ENCODE measurements at regions not wholly inside any gene's neighbourhood (a gene's known extent, or its start where the extent isn't known, plus 50 kb on each side); places are given as distances from the start of the nearest gene placed in this dataset.
"Not testable (repeated sequence)": the region's sequence is repeated elsewhere in the genome, so short reads cannot be mapped to it uniquely, and the experiment has no call there.

DNA sequence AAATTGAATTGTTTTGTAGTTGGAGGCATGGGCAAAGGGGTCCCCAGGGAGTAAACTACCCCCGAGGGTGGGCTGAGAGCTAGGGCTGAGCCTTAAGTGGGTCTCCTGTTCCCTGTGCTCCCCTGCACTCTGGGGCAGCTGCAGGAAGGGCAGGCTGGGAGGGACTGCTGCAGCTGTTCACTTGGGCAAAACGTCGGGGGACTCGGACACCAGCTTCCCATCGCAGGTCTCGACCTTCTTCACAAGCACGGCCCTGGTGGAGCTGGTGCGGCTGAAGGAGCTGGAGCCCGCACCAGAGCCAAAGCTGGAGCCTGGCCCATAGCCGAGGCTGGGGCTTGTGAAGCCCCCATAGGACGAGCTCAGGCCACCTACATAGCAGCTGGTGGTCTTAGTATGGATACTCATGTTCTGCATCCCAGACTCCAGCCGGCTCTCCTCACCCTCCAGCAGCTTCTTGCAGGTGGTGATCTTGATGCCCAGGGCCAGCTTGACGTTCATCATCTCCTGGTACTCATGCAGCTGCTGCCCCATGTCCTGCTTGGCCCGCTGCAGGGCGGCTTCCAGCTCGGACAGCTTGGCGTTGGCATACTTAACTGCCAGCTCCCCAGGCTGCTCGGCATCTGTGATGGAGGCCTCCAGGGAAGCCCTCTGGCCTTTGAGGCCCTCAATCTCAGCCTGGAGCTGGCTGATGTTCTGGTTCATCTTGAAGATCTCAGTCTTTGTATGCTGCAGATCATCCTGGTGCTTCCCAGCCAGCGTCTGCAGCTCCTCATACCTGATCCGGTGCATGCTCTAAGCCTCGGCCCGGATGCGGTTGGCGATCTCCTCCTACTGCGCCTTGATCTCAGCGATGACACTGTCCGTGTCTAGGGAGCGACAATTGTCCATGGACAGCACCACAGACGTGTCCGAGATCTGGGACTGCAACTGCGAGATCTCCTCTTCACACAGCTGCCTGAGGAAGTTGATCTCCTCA lies 423.5 kb upstream of the ARPP21 start:
- intact Hi-C loops (cut with DNase I): no loop called here
- no peak for DNase-seq (ENCODE audit: low spot score)

DNA sequence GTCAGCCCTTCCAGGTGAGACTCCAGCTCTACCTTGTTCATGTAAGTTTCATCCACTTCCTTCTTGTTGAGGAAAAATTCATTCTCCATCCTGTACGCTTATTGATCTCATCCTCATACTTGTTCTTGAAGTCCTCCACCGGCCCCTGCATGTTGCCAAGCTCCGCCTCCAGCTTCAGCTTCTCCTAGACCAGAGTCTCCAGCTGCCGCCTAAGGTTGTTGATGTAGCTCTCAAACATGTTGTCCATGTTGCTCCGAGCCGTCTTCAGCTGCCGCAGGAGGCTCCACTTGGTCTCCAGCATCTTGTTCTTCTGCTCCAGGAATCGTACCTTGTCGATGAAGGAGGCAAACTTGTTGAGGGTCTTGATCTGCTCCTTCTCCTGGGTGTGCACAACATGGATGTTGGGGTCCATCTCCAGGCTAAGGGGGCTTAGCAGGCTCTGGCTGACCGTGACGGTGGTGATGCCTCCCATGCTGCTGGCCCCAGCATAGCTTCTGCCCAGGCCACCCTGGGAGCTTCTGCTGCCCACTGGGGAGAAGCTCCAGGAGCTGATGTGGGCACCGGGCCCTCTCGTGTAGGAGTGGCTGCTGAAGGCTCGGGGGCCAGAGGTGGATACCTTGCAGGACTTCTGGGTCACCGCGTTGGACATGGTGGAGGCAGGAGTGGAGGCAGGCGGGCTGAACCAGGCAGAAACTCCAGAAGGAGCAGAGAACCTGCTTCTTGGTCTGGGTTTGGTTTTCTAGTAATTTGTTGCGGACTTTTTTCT lies 422.6 kb upstream of the ARPP21 start:
- DNase-seq (ENCODE audit: low spot score): no peak

DNA sequence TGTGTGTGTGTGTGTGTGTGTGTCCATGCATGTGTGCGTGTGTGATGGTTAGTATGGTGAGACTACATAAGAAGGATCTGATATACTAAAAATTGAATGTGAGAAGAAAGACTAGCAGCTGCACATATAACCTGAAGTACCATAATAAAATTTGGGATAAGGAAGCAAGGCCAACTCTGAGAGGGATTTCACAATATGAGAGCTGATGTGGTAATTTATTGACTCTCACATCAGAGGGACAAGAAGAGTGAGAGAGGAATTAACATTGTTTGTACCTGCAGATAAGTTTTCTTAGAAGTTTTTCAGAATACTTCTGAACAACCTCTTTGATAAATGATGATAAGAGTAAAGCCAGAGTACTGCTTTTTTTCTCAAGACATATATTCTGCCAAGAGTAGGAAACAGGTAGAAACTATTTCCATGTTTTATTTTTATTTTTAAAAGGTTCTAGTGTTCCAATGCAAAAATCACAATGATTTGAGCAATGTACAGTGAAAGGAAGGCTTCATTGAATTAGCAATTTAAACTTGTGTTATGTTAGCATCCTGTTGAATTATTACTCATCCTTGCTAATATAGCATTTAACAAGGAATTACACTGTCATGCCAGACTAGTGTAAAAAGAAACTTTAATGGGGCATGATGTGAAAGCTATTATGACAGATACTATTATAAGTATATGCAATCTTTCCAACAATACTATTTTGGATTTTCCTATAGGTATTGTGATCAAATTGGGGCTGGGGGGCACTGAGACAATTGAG lies 415.5 kb upstream of the ARPP21 start:
- intact Hi-C loops (cut with DNase I): no loop called here
- no peak for DNase-seq (ENCODE audit: low spot score)

More for the DNA sequence above, 422.6 kb upstream of the ARPP21 start:
- intact Hi-C loops (cut with DNase I): no loop called here

DNA sequence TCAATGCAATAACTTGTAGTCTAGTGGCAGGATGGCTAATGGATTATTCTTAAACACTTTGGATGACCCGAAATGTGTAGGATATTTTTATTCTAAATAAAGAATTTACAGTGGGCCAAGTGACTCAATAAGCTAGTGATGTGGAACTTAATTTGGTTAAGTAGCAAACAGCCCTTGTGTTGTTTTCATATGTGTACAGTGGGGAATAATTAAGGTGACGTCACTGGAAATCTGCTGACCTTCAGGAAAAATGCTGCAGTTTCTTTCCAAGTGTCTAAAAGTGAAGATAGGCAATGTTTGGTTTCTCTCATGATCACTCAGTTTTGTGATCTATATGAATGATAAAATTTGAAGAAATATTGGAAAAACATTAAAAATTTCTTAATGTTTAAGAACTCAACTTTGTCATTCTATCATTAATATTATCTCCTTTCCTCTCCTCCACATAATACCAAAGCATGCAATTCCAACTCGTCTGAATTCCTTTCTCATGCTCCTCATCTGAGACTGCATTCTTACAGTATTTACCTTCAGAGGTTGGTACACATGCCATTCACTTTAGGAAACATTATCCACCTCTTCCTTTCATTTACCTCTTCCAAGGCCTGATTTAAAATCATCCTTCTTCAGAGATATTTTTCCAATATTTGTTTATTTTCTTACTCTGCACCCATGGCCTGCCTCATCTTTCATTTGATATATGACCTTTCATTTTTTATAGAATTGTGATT lies 414.6 kb upstream of the ARPP21 start:
- intact Hi-C loops (cut with DNase I): no loop called here
- DNase-seq (ENCODE audit: low spot score): no peak

GRCh38 chr3:35241236-35241635 lies 398.1 kb upstream of the ARPP21 start:
- intact Hi-C loops (cut with DNase I): no loop called here

DNA sequence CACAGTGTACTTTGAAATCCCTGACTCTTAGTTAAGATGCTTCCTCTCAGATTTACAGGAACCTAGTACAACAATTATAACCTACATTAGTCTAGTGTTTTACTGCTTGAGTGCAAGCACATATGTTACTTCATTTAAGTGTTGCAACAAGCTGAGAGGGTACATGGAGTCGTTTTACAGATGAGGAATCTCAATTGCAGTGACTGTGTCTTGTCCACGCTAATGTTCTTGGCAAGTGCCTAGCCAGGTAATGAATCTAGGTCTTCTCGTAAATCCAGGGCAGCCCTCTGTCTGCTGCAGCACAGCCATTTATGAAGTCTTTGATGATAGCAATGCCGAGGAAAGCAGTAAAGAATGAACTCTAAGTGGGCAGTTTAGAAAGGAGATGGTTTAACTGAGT lies 384.4 kb upstream of the ARPP21 start:
- DNase-seq (ENCODE audit: low spot score): no peak
- intact Hi-C loops (cut with DNase I): no loop called here

More at GRCh38 chr3:35241236-35241635, 398.1 kb upstream of the ARPP21 start:
- no peak for DNase-seq (ENCODE audit: low spot score)

DNA sequence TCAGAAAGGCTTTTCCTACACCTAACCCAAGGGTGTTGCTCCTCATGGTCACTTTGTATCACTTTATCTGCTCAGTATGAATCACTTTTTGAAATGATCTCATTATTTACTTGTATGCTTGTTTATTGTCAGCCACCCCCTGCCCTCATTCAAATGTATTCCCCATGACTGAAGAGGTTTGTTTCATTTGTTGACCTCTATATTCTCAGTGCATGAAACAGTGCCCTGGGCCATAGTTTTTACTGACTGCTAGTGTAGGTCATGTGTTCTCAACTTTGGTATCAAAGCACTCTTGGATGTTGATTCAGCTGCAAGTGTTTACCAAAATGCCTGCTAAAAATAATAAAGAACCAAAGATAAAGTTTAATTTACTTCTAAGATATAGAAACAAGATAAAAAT lies 381.7 kb upstream of the ARPP21 start:
- intact Hi-C loops (cut with DNase I): no loop called here
- DNase-seq (ENCODE audit: low spot score): no peak

DNA sequence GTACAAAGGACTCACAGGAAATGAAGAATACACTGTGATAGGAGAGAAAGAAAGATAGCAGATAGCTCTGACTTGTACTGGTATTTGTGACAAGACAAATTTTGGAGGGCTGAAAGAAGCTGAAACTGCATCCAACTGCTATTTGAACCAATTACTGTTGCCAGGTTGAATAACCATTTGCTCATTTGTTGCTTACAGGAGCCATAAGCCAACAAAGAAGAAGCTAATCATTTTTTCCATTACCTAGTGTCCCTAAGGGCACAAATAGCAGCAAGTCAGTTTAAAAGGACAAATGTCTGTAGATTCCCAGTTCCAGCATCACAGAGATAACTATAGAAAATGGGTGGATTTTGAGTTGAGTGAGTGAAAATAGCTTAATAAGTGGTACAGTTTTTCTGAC lies 376.9 kb upstream of the ARPP21 start:
- DNase-seq (ENCODE audit: low spot score): no peak
- intact Hi-C loops (cut with DNase I): no loop called here

DNA sequence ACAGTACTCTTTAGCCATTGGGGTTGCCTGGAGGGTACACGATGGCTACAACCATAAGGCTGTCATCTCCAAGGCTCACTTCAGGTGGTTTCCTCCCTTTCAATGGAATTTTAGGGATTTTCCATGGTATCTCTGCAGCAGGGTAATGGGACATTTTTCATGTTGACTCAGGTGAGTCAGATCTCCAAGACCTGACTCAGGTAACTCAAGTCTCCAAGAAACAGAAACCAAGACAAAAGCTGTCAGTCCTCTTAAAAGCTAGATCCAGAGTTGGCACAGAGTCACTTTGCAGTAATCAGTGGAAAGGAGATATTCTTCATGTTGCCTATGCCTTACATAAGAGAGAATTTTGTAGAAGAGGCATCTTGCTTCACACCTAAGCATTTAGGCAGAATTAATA lies 375.8 kb upstream of the ARPP21 start:
- no peak for DNase-seq (ENCODE audit: low spot score)
- intact Hi-C loops (cut with DNase I): no loop called here

GRCh38 chr3:35266065-35266464 lies 373.3 kb upstream of the ARPP21 start:
- intact Hi-C loops (cut with DNase I); DNase-seq (ENCODE audit: low spot score): not testable (repeated sequence)

GRCh38 chr3:35275768-35276167 lies 363.6 kb upstream of the ARPP21 start:
- DNase-seq (ENCODE audit: low spot score): no peak
- intact Hi-C loops (cut with DNase I): no loop called here

DNA sequence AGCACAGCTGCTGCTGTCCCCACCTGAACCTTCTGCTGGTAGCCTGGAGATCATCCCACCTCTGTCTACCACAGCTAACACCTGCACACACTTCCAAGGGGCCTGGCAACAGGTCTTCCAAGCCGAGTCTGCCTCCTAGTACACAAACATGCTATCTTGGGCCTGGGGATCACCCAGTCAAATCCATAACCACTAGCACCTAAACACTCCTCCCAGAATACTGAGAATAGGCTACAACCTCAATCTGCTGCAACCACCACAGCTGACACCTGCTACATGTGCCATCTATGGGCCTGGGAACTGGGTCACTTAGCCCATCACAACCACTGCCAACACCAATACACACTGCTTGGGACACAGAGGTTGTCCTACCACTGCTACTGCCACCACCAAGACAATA lies 362.8 kb upstream of the ARPP21 start:
- no peak for DNase-seq (ENCODE audit: low spot score)
- intact Hi-C loops (cut with DNase I): no loop called here

GRCh38 chr3:35291471-35292236 lies 347.7 kb upstream of the ARPP21 start:
- no peak for DNase-seq (ENCODE audit: low spot score)
- intact Hi-C loops (cut with DNase I): no loop called here

DNA sequence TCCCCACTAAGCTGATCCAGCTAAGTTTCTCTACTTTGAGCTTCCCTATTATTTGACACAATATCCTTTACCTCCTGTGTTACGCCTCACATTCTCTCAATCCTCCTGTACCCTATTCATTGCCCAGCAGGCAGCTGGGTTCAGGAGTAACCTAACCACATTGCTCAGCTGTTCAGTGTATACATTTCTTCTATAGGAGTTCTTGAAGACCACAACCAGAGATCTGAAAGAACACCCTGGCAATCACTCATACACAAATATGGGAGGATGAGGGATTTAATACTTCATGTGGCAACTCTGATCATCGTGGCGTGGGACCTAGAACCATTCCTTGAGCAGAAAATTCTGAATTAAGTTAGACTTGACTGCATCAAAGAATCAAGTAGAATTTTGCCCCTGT lies 346.8 kb upstream of the ARPP21 start:
- intact Hi-C loops (cut with DNase I): no loop called here
- DNase-seq (ENCODE audit: low spot score): no peak

- intact Hi-C loops (cut with DNase I): no loop called here
- no peak for DNase-seq (ENCODE audit: low spot score)
Observed at GRCh38 chr3:35295906-35296305, 343.4 kb upstream of the ARPP21 start.

DNA sequence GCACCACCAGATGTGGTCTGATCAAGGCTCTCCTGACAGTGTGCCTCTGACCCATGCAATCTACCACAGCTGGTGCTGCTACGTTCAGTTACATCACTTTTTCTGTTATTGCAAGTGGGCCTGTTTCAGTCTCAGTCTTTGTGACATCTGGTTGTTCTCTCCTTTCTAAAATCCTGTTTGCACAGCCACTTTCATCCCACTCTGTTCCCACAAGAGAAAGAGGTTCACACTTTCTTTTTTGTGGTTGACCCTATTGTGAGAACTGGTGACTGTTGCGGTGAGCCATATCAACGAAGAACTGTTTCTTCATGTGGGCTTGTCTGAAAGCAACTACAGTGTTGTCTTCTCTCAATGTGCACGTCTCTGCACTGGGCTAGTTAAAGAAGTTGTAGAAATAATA lies 342.8 kb upstream of the ARPP21 start:
- intact Hi-C loops (cut with DNase I): no loop called here
- no peak for DNase-seq (ENCODE audit: low spot score)

DNA sequence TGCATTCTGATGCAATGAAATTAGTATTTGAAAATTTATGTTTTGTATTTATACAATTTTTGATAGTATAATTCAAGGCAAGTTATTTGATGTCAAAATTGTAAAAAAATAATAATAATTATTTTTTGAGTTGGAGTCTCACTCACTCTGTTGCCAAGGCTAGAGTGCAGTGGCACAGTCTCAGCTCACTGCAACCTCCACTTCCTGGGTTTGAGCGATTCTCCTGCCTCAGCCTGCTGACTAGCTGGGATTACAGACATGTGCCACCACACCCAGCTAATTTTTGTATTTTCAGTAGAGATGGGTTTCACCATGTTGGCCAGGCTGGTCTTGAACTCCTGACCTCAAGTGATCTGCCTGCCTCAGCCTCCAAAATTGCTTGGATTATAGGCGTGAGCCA lies 342.4 kb upstream of the ARPP21 start:
- DNase-seq (ENCODE audit: low spot score); intact Hi-C loops (cut with DNase I): not testable (repeated sequence)

DNA sequence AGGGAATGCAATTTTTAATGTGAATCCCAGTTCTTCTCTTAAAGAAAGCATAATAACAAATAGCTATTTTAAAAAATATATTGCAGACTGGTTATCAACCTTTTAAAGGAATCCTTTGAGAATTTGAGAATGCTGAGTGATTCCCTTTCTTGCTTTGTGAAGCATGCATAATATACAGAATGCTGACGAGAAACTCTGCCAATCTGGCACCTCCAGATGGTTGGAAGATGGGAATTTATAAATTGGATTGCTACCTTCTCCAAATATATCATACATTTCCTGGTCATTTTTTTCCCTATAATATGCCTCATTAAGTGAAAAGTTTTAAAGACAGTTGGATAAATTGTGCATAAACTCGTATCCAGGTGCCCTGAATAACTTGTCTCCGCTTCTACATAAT lies 333.9 kb upstream of the ARPP21 start:
- DNase-seq (ENCODE audit: low spot score): no peak
- intact Hi-C loops (cut with DNase I): no loop called here

- intact Hi-C loops (cut with DNase I): no loop called here
- DNase-seq (ENCODE audit: low spot score): no peak
Observed at GRCh38 chr3:35307296-35307695, 332.0 kb upstream of the ARPP21 start.

All from cardiac septum (tissue), 1 donor.